ENCODE measurements at regions not wholly inside any gene's neighbourhood (a gene's known extent, or its start where the extent isn't known, plus 50 kb on each side); places are given as distances from the start of the nearest gene placed in this dataset.

DNA sequence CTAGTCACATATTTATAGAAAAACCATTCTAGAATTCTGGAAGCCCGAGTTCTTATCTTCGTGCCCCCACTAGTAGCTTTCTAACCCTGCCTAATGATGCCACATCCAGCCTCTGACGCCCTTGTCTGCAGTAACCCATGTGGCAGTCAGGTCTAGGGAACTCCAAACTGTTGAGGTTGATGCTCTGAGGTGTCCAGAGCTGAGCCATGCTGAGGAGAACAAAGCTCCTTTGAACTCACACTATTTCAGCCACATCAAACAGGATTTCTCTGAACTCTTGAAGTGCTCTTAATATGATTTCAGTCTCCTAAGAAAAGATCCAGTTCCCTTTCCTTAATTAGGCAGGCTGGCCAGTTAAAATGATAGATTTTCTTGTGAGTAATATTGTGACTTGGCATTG lies 150.5 kb upstream of the ST8SIA2 start:
- H3K27ac ChIP-seq (ENCODE audit: extremely low read length, insufficient read depth, low read length) = no peak overlapping the region
- POLR2A ChIA-PET = no interaction called here

DNA sequence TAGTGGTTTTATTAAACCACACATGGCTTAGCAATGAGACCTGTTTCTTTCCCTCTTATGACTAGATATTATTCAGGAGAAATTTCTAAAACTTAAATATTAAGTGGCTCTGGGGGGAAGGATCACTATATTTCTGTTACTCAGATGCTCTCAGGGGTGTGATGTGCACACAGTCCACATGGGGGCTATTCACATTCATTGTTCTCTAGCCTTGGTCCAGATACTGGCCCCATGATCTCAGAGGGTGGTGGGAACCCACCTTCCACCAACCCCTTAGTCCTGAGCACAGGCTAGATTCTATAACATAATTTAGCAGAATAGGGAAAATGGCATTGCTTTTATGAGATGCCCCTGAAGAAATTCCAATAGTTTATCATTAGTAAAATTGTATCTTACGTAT lies 149.0 kb upstream of the ST8SIA2 start:
- Histone ChIP-seq H3K4me3 (replicated peaks in 1 of 3; ENCODE audit: insufficient read depth in 1 of 3, low read depth in 2 of 3, low read length in 3 of 3) (no peak overlapping the region), H4K20me1 (ENCODE audit: insufficient read depth, low read length) (no peaks in the 10 kb centered on the region), H3K27me3 (ENCODE audit: control insufficient read depth in 1 of 2, insufficient read depth in 2 of 2, low read length in 2 of 2) (peaks cover 0 to 2% of the 10 kb centered on the region in 2 experiments; a peak in 1 of 5 replicates), H2AFZ (ENCODE audit: low read length) (no peak overlapping the region), H3K9me3 (ENCODE audit: low read length) (no peaks in the 10 kb centered on the region; the same call in 1 of the 2 replicates), H3K79me2 (ENCODE audit: insufficient read depth, low read length) (no peaks in the 10 kb centered on the region), H3K4me1 (ENCODE audit: insufficient read depth, low read length) (no peaks in the 10 kb centered on the region), H3K27ac (ENCODE audit: extremely low read length, insufficient read depth, low read length) (no peak overlapping the region), H3K9ac (ENCODE audit: insufficient read depth, low read depth, low read length) (no peak overlapping the region), H3K4me2 (ENCODE audit: low read depth, low read length) (no peak overlapping the region), H3K36me3 (replicated peaks in 1 of 2; ENCODE audit: control insufficient read depth in 1 of 2, insufficient read depth in 2 of 2, low read length in 2 of 2) (no peaks in the 10 kb centered on the region)
- FAIRE-seq (no peak), DNase-seq (ENCODE audit: low spot score) (no peak), ATAC-seq (no peak)
- intact Hi-C loops (cut with micrococcal nuclease; ENCODE audit: unreplicated experiment) (no loop called here), in situ Hi-C loops (cut with HindIII; ENCODE audit: extremely low pct_ligation_motif_present, low pct_unique_long_range_greater_than_20kb) (no loop called here)
- BruUV-seq (replicated peaks) = no TSS peak
- TF ChIP-seq, protein P1, sequence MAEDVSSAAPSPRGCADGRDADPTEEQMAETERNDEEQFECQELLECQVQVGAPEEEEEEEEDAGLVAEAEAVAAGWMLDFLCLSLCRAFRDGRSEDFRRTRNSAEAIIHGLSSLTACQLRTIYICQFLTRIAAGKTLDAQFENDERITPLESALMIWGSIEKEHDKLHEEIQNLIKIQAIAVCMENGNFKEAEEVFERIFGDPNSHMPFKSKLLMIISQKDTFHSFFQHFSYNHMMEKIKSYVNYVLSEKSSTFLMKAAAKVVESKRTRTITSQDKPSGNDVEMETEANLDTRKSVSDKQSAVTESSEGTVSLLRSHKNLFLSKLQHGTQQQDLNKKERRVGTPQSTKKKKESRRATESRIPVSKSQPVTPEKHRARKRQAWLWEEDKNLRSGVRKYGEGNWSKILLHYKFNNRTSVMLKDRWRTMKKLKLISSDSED (CRISPR knock-in tag; IDR thresholded peaks at IDR 0.05) = no peak
- TF ChIP-seq GFI1 (CRISPR knock-in tag; IDR thresholded peaks at IDR 0.05; ENCODE audit: borderline replicate concordance) (no peak), ZNF761 (CRISPR knock-in tag; conservative IDR thresholded peaks at IDR 0.05) (no peak), SALL1 (CRISPR knock-in tag; IDR thresholded peaks at IDR 0.05) (no peak), HMGA1 (CRISPR knock-in tag; conservative IDR thresholded peaks at IDR 0.05) (no peak), NR2F1 (CRISPR knock-in tag; IDR thresholded peaks at IDR 0.05) (no peak), PHF20 (CRISPR knock-in tag; IDR thresholded peaks at IDR 0.05) (no peak), JDP2 (CRISPR knock-in tag; IDR thresholded peaks at IDR 0.05; ENCODE audit: borderline replicate concordance) (no peak), SMAD3 (CRISPR knock-in tag; IDR thresholded peaks at IDR 0.05) (no peak)
- TF ChIP-seq, protein P2, sequence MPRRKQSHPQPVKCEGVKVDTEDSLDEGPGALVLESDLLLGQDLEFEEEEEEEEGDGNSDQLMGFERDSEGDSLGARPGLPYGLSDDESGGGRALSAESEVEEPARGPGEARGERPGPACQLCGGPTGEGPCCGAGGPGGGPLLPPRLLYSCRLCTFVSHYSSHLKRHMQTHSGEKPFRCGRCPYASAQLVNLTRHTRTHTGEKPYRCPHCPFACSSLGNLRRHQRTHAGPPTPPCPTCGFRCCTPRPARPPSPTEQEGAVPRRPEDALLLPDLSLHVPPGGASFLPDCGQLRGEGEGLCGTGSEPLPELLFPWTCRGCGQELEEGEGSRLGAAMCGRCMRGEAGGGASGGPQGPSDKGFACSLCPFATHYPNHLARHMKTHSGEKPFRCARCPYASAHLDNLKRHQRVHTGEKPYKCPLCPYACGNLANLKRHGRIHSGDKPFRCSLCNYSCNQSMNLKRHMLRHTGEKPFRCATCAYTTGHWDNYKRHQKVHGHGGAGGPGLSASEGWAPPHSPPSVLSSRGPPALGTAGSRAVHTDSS (CRISPR knock-in tag; conservative IDR thresholded peaks at IDR 0.05) = no peak
- TF ChIP-seq, protein P3, sequence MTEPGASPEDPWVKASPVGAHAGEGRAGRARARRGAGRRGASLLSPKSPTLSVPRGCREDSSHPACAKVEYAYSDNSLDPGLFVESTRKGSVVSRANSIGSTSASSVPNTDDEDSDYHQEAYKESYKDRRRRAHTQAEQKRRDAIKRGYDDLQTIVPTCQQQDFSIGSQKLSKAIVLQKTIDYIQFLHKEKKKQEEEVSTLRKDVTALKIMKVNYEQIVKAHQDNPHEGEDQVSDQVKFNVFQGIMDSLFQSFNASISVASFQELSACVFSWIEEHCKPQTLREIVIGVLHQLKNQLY (CRISPR knock-in tag; IDR thresholded peaks at IDR 0.05) = no peak
- ChIA-PET CTCF (ENCODE audit: low intra/inter-chr PET ratio, low total read pairs) (no interaction called here), POLR2A (no interaction called here)
- WGBS (ENCODE audit: low lambda C conversion rate) = 8% methylated on average over 1 of the region's 1 CpG

More for the DNA sequence above, 150.5 kb upstream of the ST8SIA2 start:
- H3K4me2 ChIP-seq (ENCODE audit: low read depth, low read length) = no peak overlapping the region
- H3K9me3 ChIP-seq (ENCODE audit: low read length) = peaks cover 6% of the 10 kb centered on the region; the same call in 1 of the 2 replicates
- intact Hi-C loops (cut with micrococcal nuclease; ENCODE audit: unreplicated experiment) = no loop called here
- peaks cover 0 to 2% of the 10 kb centered on the region in 2 experiments; a peak in 1 of 5 replicates for H3K27me3 ChIP-seq (ENCODE audit: control insufficient read depth in 1 of 2, insufficient read depth in 2 of 2, low read length in 2 of 2)
- no peaks in the 10 kb centered on the region for H3K79me2 ChIP-seq (ENCODE audit: insufficient read depth, low read length)
- BruUV-seq (replicated peaks) = no TSS peak
- 0% methylated on average over 3 of the region's 3 CpGs for WGBS (ENCODE audit: low lambda C conversion rate)
- CTCF ChIA-PET (ENCODE audit: low intra/inter-chr PET ratio, low total read pairs) = no interaction called here
- no peaks in the 10 kb centered on the region for H4K20me1 ChIP-seq (ENCODE audit: insufficient read depth, low read length)
- H2AFZ ChIP-seq (ENCODE audit: low read length) = no peak overlapping the region
- H3K9ac ChIP-seq (ENCODE audit: insufficient read depth, low read depth, low read length) = no peak overlapping the region
- no peaks in the 10 kb centered on the region for H3K36me3 ChIP-seq (replicated peaks in 1 of 2; ENCODE audit: control insufficient read depth in 1 of 2, insufficient read depth in 2 of 2, low read length in 2 of 2)
- no peak for FAIRE-seq
- ATAC-seq = no peak
- no peak overlapping the region for H3K4me3 ChIP-seq (replicated peaks in 1 of 3; ENCODE audit: insufficient read depth in 1 of 3, low read depth in 2 of 3, low read length in 3 of 3)
- TF ChIP-seq ZSCAN22 (CRISPR knock-in tag; IDR thresholded peaks at IDR 0.05) = no peak
- no peak for TF ChIP-seq CBFB (CRISPR knock-in tag; IDR thresholded peaks at IDR 0.05)
- TF ChIP-seq PHB2 (IDR thresholded peaks at IDR 0.05; ENCODE audit: partially characterized antibody) = no peak
- in situ Hi-C loops (cut with HindIII; ENCODE audit: extremely low pct_ligation_motif_present, low pct_unique_long_range_greater_than_20kb) = no loop called here
- no peaks in the 10 kb centered on the region for H3K4me1 ChIP-seq (ENCODE audit: insufficient read depth, low read length)
- no peak for DNase-seq (ENCODE audit: low spot score)

All from HepG2 (cell line).